ENCODE measurements at regions not wholly inside any gene's neighbourhood (a gene's known extent, or its start where the extent isn't known, plus 50 kb on each side); places are given as distances from the start of the nearest gene placed in this dataset.
A peak's percentile ranks its signal among the peaks of the same experiment; 100 is the strongest.

DNA sequence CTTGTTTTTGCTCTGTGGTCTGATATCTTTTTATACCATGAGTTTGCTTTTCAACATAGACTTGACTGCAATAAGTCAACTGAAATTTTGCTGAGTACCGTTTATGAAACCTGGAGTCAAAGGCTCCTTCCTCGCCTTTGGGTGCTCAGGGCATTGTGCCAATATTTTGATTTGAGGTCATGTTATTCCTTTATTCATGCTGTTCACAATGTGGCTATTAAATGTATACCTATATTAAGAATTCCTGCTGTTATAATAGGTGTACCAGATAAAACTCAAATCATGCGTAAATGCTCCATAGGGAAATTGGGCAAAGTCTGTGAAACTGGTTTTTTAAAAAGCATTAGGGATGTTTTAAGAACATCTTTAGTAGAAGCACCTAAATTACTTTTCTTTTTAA, 334.0 kb upstream of the NUDT12 start:
- no peak for TF ChIP-seq CTCF (IDR thresholded peaks at IDR 0.05; ENCODE audit: low read depth, low read length)
- DNase-seq (ENCODE audit: low read depth in 1 of 2, low spot score in 1 of 2): no peak
- no peaks in the 10 kb centered on the region for H3K4me1 ChIP-seq (ENCODE audit: low read depth)
- H3K27me3 ChIP-seq: no peaks in the 10 kb centered on the region
- no peaks in the 10 kb centered on the region for H3K9me3 ChIP-seq (ENCODE audit: low read depth)
- no peak overlapping the region for H3K4me3 ChIP-seq
- no peaks in the 10 kb centered on the region for H3K36me3 ChIP-seq
- H3K27ac ChIP-seq: no peak overlapping the region

DNA sequence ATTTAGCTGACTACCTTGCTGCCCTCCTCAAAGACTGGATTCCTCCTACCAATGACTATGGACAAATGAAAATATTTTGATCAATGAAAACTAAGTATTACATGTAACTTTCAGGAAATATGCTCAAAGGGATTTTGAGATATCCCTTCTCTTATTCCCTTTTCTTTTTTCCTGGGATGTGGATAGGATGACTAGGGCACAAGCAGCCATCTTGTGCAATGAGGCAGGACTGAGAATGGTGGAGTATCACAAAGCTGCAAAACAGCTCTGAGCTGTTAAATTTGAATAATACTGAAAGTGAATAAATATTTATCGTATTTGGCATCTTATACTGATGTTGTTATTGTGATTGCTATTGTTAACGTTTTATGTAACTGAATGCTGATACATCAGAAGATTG, 333.1 kb upstream of the NUDT12 start:
- no peak for TF ChIP-seq CTCF (IDR thresholded peaks at IDR 0.05; ENCODE audit: low read depth, low read length)
- no peak for DNase-seq (ENCODE audit: low read depth in 1 of 2, low spot score in 1 of 2)
- no peaks in the 10 kb centered on the region for H3K9me3 ChIP-seq (ENCODE audit: low read depth)
- no peaks in the 10 kb centered on the region for H3K4me1 ChIP-seq (ENCODE audit: low read depth)
- H3K4me3 ChIP-seq: no peak overlapping the region
- no peaks in the 10 kb centered on the region for H3K27me3 ChIP-seq
- H3K27ac ChIP-seq: no peak overlapping the region
- no peaks in the 10 kb centered on the region for H3K36me3 ChIP-seq

GRCh38 chr5:103894882-103895281, 332.3 kb upstream of the NUDT12 start:
- DNase-seq (ENCODE audit: low read depth in 1 of 2, low spot score in 1 of 2): peak in 1 of 2 donors; percentile 25
- H3K4me1 ChIP-seq (ENCODE audit: low read depth): no peaks in the 10 kb centered on the region
- TF ChIP-seq CTCF (IDR thresholded peaks at IDR 0.05; ENCODE audit: low read depth, low read length): no peak
- no peaks in the 10 kb centered on the region for H3K27me3 ChIP-seq
- no peaks in the 10 kb centered on the region for H3K9me3 ChIP-seq (ENCODE audit: low read depth)
- no peak overlapping the region for H3K27ac ChIP-seq
- H3K4me3 ChIP-seq: no peak overlapping the region
- H3K36me3 ChIP-seq: no peaks in the 10 kb centered on the region

- H3K27me3 ChIP-seq: no peaks in the 10 kb centered on the region
- H3K4me1 ChIP-seq (ENCODE audit: low read depth): no peaks in the 10 kb centered on the region
- DNase-seq (ENCODE audit: low read depth in 1 of 2, low spot score in 1 of 2): no peak
- H3K4me3 ChIP-seq: no peak overlapping the region
- H3K36me3 ChIP-seq: no peaks in the 10 kb centered on the region
- no peaks in the 10 kb centered on the region for H3K9me3 ChIP-seq (ENCODE audit: low read depth)
- no peak overlapping the region for H3K27ac ChIP-seq
- TF ChIP-seq CTCF (IDR thresholded peaks at IDR 0.05; ENCODE audit: low read depth, low read length): no peak
Measured at GRCh38 chr5:103891151-103891550, 328.6 kb upstream of the NUDT12 start.

- H3K36me3 ChIP-seq: no peaks in the 10 kb centered on the region
- TF ChIP-seq CTCF (IDR thresholded peaks at IDR 0.05; ENCODE audit: low read depth, low read length): no peak
- H3K27ac ChIP-seq: no peak overlapping the region
- no peaks in the 10 kb centered on the region for H3K9me3 ChIP-seq (ENCODE audit: low read depth)
- DNase-seq (ENCODE audit: low read depth in 1 of 2, low spot score in 1 of 2): no peak
- no peaks in the 10 kb centered on the region for H3K27me3 ChIP-seq
- no peaks in the 10 kb centered on the region for H3K4me1 ChIP-seq (ENCODE audit: low read depth)
- H3K4me3 ChIP-seq: no peak overlapping the region
Measured at GRCh38 chr5:103890313-103890712, 327.7 kb upstream of the NUDT12 start.
